Stomach (tissue), 4 donors: ENCODE measurements at regions not wholly inside any gene's neighbourhood (a gene's known extent, or its start where the extent isn't known, plus 50 kb on each side); places are given as distances from the start of the nearest gene placed in this dataset.

Experiments used
- CTCF ChIP-seq, 7 experiments: fragments of 450-650 bp in 4 of 7; fragments of 200-600 bp in 3 of 7; sonication (generic) in 3 of 7; IDR thresholded peaks; one replicate each; pipeline ENCODE4 v1.5.1; 2016 to 2019; ENCODE audit warnings: antibody characterized with exemption in 7 of 7, control low read depth in 2 of 7, mild to moderate bottlenecking in 1 of 7
- EP300 ChIP-seq: sonication (generic); formaldehyde crosslinking; IDR thresholded peaks from one replicate; pipeline ENCODE4 v1.6.1; 2017; ENCODE audit warnings: antibody characterized with exemption
- POLR2A ChIP-seq, 4 donors: fragments of 450-650 bp; IDR thresholded peaks; one replicate each; pipeline ENCODE4 v1.6.1; 2016; ENCODE audit warnings: antibody characterized with exemption in 4 of 4, control low read depth in 2 of 4, mild to moderate bottlenecking in 1 of 4, moderate library complexity in 1 of 4

- TF ChIP-seq CTCF (IDR thresholded peaks at IDR 0.05) (no peak), POLR2A (IDR thresholded peaks at IDR 0.05) (no peak), EP300 (no peak)
These were observed 269.6 kb downstream of the ALX1 start for GRCh38 chr12:85549640-85550039.
